GM12874 (cell line): ENCODE measurements at regions not wholly inside any gene's neighbourhood (a gene's known extent, or its start where the extent isn't known, plus 50 kb on each side); places are given as distances from the start of the nearest gene placed in this dataset.

Experiments used
- CTCF ChIP-seq: IDR thresholded peaks from 2 replicates; pipeline ENCODE4 v1.5.1; 2011; ENCODE audit warnings: low read depth, mild to moderate bottlenecking, control low read depth, low read length, moderate library complexity; ENCODE audit not compliant: insufficient read depth

- no peak for TF ChIP-seq CTCF
These were observed 396.8 kb upstream of the DDHD1 start for GRCh38 chr14:53549956-53550355.

- TF ChIP-seq CTCF: no peak
These were observed 394.5 kb upstream of the DDHD1 start for GRCh38 chr14:53547593-53547992.

- TF ChIP-seq CTCF: no peak
These were observed 392.1 kb upstream of the DDHD1 start for GRCh38 chr14:53545217-53545616.

- no peak for TF ChIP-seq CTCF
These were observed 389.6 kb upstream of the DDHD1 start for GRCh38 chr14:53542732-53543131.

- TF ChIP-seq CTCF: no peak
These were observed 388.3 kb upstream of the DDHD1 start for GRCh38 chr14:53541411-53541810.

- peak; percentile 71 for TF ChIP-seq CTCF
These were observed 386.5 kb upstream of the DDHD1 start for GRCh38 chr14:53539489-53540126.

GRCh38 chr14:53538316-53538881 lies 385.3 kb upstream of the DDHD1 start:
- no peak for TF ChIP-seq CTCF
